ENCODE measurements at regions not wholly inside any gene's neighbourhood (a gene's known extent, or its start where the extent isn't known, plus 50 kb on each side); places are given as distances from the start of the nearest gene placed in this dataset.

GRCh38 chr1:219541946-219542345, 71.0 kb downstream of the ZC3H11B start:
- no peak for TF ChIP-seq CTCF (conservative IDR thresholded peaks at IDR 0.05 in 1 of 2, IDR thresholded peaks at IDR 0.05 in 1 of 2; ENCODE audit: low read depth in 1 of 2, low read length in 2 of 2)
- TF ChIP-seq EZH2 (IDR thresholded peaks at IDR 0.05; ENCODE audit: low read length, missing control alignments): no peak
